ENCODE measurements at regions not wholly inside any gene's neighbourhood (a gene's known extent, or its start where the extent isn't known, plus 50 kb on each side); places are given as distances from the start of the nearest gene placed in this dataset.

DNA sequence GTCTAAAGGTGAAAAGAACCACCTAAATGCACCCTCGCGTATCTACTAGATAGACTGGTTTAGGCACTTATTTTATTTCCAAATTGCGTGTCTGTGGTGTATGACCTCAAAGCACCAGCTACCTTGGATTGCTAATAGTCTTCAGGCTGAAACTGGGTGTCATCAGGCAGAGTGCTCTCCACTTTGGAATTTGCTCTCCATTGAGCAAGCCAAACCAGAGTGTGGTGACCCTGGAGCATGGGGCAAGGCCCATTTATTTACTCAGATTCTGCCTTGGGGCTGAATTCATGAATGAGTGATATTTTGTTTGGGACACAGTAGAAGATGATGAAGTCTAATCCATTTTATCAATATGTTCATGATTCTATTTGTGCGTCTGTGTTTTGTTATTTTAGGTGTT is 812.8 kb upstream of the SLC35B3 start:
- H3K27ac ChIP-seq, result no peak overlapping the region
- H3K4me3 ChIP-seq, result no peak overlapping the region
- no peaks in the 10 kb centered on the region for H3K4me1 ChIP-seq (ENCODE audit: low read depth)
- TF ChIP-seq, protein P1, sequence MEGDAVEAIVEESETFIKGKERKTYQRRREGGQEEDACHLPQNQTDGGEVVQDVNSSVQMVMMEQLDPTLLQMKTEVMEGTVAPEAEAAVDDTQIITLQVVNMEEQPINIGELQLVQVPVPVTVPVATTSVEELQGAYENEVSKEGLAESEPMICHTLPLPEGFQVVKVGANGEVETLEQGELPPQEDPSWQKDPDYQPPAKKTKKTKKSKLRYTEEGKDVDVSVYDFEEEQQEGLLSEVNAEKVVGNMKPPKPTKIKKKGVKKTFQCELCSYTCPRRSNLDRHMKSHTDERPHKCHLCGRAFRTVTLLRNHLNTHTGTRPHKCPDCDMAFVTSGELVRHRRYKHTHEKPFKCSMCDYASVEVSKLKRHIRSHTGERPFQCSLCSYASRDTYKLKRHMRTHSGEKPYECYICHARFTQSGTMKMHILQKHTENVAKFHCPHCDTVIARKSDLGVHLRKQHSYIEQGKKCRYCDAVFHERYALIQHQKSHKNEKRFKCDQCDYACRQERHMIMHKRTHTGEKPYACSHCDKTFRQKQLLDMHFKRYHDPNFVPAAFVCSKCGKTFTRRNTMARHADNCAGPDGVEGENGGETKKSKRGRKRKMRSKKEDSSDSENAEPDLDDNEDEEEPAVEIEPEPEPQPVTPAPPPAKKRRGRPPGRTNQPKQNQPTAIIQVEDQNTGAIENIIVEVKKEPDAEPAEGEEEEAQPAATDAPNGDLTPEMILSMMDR (IDR thresholded peaks at IDR 0.05; ENCODE audit: low read depth, low read length), result no peak
- H3K36me3 ChIP-seq, result no peaks in the 10 kb centered on the region
- no peaks in the 10 kb centered on the region for H3K27me3 ChIP-seq
- H3K9me3 ChIP-seq (ENCODE audit: low read depth), result no peaks in the 10 kb centered on the region
- no peak for DNase-seq (ENCODE audit: low read depth in 1 of 2, low spot score in 1 of 2)

DNA sequence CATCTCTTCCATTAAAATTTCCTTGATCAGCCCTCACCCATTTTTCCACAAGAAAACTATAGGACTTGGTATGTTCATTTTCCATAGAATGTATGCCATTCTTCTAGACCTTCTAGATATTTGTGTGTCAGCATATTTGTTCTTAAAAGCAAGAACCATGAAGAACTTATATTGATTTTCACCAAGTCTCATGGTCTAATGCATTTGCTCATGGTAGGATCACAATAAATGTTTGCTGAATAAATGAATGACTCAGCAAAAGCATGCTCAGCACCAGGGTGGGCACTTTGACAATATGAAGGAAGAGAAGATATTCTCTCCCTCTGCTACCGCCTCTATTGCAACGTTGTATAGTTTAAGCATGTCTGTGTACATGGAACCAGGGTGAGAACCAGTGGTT is 805.5 kb upstream of the SLC35B3 start:
- Histone ChIP-seq H3K4me3 (no peak overlapping the region), H3K27me3 (no peaks in the 10 kb centered on the region), H3K36me3 (no peaks in the 10 kb centered on the region), H3K9me3 (ENCODE audit: low read depth) (no peaks in the 10 kb centered on the region), H3K4me1 (ENCODE audit: low read depth) (no peaks in the 10 kb centered on the region), H3K27ac (no peak overlapping the region)
- TF ChIP-seq, protein P1 (IDR thresholded peaks at IDR 0.05; ENCODE audit: low read depth, low read length), result no peak
- no peak for DNase-seq (ENCODE audit: low read depth in 1 of 2, low spot score in 1 of 2)

DNA sequence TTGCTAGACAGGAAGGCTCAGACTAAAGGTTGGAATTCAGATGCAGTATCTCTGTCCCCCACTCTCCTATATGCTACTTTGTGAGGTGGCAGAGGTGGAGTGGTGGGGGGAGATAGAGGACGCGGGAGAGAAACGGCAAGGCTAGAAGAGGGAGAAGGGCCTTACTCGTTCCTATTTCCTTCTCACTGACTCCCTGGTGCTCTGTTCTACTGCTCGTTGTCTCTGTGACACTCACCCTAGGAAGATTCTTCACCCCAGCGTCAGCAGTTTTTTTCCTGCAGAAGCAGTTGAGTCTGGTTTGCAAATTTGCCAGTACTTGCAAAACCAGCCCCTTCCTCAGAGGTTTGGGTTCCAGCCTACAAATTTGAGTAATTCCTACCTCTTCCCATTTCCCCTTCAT is 801.1 kb upstream of the SLC35B3 start:
- Histone ChIP-seq H3K9me3 (ENCODE audit: low read depth) (no peaks in the 10 kb centered on the region), H3K27me3 (no peaks in the 10 kb centered on the region), H3K4me3 (no peak overlapping the region), H3K36me3 (no peaks in the 10 kb centered on the region), H3K27ac (no peak overlapping the region), H3K4me1 (ENCODE audit: low read depth) (no peaks in the 10 kb centered on the region)
- DNase-seq (ENCODE audit: low read depth in 1 of 2, low spot score in 1 of 2), result no peak
- TF ChIP-seq, protein P1 (IDR thresholded peaks at IDR 0.05; ENCODE audit: low read depth, low read length), result no peak

DNA sequence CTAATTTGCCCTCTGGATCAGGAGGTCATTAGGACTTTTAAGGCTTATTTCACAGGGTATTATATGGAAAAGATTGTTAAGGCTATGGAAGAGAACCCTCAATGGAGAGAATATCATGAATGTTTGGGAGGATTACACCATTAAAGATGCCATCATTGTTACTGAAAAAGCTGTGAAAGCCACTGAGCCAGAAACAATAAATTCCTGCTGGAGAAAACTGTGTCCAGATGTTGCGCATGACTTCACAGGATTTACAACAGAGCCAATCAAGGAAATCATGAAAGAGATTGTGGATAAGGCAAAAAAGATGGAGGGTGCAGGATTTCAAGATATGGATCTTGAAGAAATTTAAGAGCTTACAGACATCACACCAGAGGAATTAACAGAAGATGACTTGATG is 798.3 kb upstream of the SLC35B3 start:
- Histone ChIP-seq H3K9me3 (ENCODE audit: low read depth) (no peaks in the 10 kb centered on the region), H3K27ac (no peak overlapping the region), H3K27me3 (no peaks in the 10 kb centered on the region), H3K4me3 (no peak overlapping the region), H3K4me1 (ENCODE audit: low read depth) (no peaks in the 10 kb centered on the region), H3K36me3 (no peaks in the 10 kb centered on the region)
- DNase-seq (ENCODE audit: low read depth in 1 of 2, low spot score in 1 of 2), result no peak
- TF ChIP-seq, protein P1 (IDR thresholded peaks at IDR 0.05; ENCODE audit: low read depth, low read length), result no peak

DNA sequence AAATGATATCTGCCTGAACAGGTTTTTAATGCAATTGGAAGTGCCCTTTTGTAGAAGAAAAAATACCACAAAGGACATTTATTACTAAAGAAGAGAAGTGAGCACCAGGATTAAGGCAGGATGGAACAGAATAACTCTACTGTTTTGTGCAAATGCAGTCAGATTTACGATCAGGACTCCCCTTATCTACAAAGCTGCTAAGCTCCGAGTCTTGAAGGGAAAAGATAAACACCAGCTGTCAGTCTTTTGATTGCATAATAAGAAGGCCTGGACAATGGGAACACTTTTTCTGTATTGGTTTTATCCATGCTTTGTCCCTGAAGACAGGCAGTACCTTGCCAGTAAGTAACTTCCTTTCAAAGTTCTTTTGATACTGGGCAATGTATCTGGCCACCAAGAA is 797.9 kb upstream of the SLC35B3 start:
- DNase-seq (ENCODE audit: low read depth in 1 of 2, low spot score in 1 of 2), result no peak
- no peak overlapping the region for H3K4me3 ChIP-seq
- H3K27ac ChIP-seq, result no peak overlapping the region
- H3K9me3 ChIP-seq (ENCODE audit: low read depth), result no peaks in the 10 kb centered on the region
- TF ChIP-seq, protein P1 (IDR thresholded peaks at IDR 0.05; ENCODE audit: low read depth, low read length), result no peak
- H3K36me3 ChIP-seq, result no peaks in the 10 kb centered on the region
- no peaks in the 10 kb centered on the region for H3K27me3 ChIP-seq
- H3K4me1 ChIP-seq (ENCODE audit: low read depth), result no peaks in the 10 kb centered on the region

DNA sequence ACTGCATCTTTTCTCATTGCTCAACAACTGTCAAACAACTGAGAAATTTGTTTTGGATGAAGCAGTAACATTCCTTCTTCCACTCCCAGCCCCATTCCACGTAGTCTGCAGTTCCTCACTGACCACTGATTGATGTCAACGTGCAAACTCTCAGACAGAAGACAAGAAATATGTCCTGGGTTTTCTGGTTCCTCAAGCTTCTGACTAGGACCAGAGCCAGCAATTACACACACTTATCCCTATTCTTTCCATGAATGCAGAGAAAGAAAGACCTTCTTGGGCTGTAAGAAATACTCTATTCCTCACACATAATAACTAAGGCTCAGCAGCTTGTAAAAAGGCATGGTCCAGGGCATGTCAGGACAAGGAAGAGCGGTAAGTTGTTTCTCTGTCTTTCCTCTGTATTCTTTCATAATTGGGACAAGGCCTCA is 790.1 kb upstream of the SLC35B3 start:
- Histone ChIP-seq H3K4me1 (ENCODE audit: low read depth) (no peaks in the 10 kb centered on the region), H3K36me3 (no peaks in the 10 kb centered on the region), H3K27ac (no peak overlapping the region), H3K27me3 (no peaks in the 10 kb centered on the region), H3K9me3 (ENCODE audit: low read depth) (no peaks in the 10 kb centered on the region), H3K4me3 (no peak overlapping the region)
- DNase-seq (ENCODE audit: low read depth in 1 of 2, low spot score in 1 of 2), result no peak
- TF ChIP-seq, protein P1 (IDR thresholded peaks at IDR 0.05; ENCODE audit: low read depth, low read length), result no peak
